Lower lobe of right lung (tissue), 2 donors: ENCODE measurements at regions not wholly inside any gene's neighbourhood (a gene's known extent, or its start where the extent isn't known, plus 50 kb on each side); places are given as distances from the start of the nearest gene placed in this dataset.

Source experiments
- ATAC-seq, 2 donors: fragments of 200-7000 bp; cut with Tn5 transposase; one replicate each; pipeline ENCODE4 v1.9.1; 2020 to 2022; ENCODE audit warnings: mild to moderate bottlenecking in 2 of 2, moderate library complexity in 2 of 2
- DNase-seq: peaks from one replicate; pipeline ENCODE4 v3.0.0-alpha.2; 2020
- H3K27ac ChIP-seq: fragments of 200-600 bp; one replicate; pipeline ENCODE4 v1.8.0; 2022
- H3K27me3 ChIP-seq: fragments of 200-600 bp; one replicate; pipeline ENCODE4 v1.8.0; 2022; ENCODE audit warnings: low read depth
- H3K36me3 ChIP-seq: fragments of 200-600 bp; one replicate; pipeline ENCODE4 v1.8.0; 2022; ENCODE audit warnings: mild to moderate bottlenecking
- H3K4me1 ChIP-seq: fragments of 200-600 bp; one replicate; pipeline ENCODE4 v1.8.0; 2022
- H3K4me3 ChIP-seq: fragments of 200-600 bp; one replicate; pipeline ENCODE4 v1.8.0; 2022; ENCODE audit warnings: mild to moderate bottlenecking
- H3K9me3 ChIP-seq: fragments of 200-600 bp; one replicate; pipeline ENCODE4 v1.8.0; 2022
- CTCF ChIP-seq: fragments of 200-600 bp; IDR thresholded peaks from one replicate; pipeline ENCODE4 v1.8.0; 2022; ENCODE audit warnings: antibody characterized with exemption, mild to moderate bottlenecking
- intact Hi-C: fragments of 100-400 bp; cut with DNase I; formaldehyde crosslinking; loops from one replicate; pipeline ENCODE4 v1.11.0; 2022
- donor health status: DM: no; HTN: yes; CAD: no; lungs with severe emphysema.

- intact Hi-C loops, result no loop called here
- Histone ChIP-seq H3K27me3 (no peaks in the 10 kb centered on the region), H3K4me1 (no peaks in the 10 kb centered on the region), H3K36me3 (no peaks in the 10 kb centered on the region), H3K9me3 (no peaks in the 10 kb centered on the region), H3K4me3 (no peak overlapping the region), H3K27ac (no peak overlapping the region)
- ATAC-seq, result no peak
- DNase-seq, result no peak
- no peak for TF ChIP-seq CTCF
Measured at GRCh38 chr13:54999399-54999907, 1970.8 kb downstream of the OLFM4 start.

GRCh38 chr13:55000043-55000442 is 1971.4 kb downstream of the OLFM4 start:
- intact Hi-C loops, result no loop called here

GRCh38 chr13:55000844-55001243 is 1972.2 kb downstream of the OLFM4 start:
- no peak for DNase-seq
- Histone ChIP-seq H3K27me3 (no peaks in the 10 kb centered on the region), H3K9me3 (no peaks in the 10 kb centered on the region)

More at GRCh38 chr13:55000043-55000442, 1971.4 kb downstream of the OLFM4 start:
- no peaks in the 10 kb centered on the region for H3K4me1 ChIP-seq
- H3K36me3 ChIP-seq, result no peaks in the 10 kb centered on the region
- no peaks in the 10 kb centered on the region for H3K27me3 ChIP-seq
- no peak for ATAC-seq
- no peaks in the 10 kb centered on the region for H3K9me3 ChIP-seq
- no peak overlapping the region for H3K27ac ChIP-seq
- no peak overlapping the region for H3K4me3 ChIP-seq
- TF ChIP-seq CTCF, result no peak
- no peak for DNase-seq

GRCh38 chr13:55001881-55002280 is 1973.3 kb downstream of the OLFM4 start:
- intact Hi-C loops, result no loop called here
- Histone ChIP-seq H3K36me3 (no peaks in the 10 kb centered on the region), H3K4me1 (no peaks in the 10 kb centered on the region), H3K4me3 (no peak overlapping the region), H3K9me3 (no peaks in the 10 kb centered on the region), H3K27me3 (no peaks in the 10 kb centered on the region), H3K27ac (no peak overlapping the region)
- ATAC-seq, result no peak
- no peak for DNase-seq
- no peak for TF ChIP-seq CTCF

More at GRCh38 chr13:55000844-55001243, 1972.2 kb downstream of the OLFM4 start:
- ATAC-seq, result no peak
- Histone ChIP-seq H3K4me1 (no peaks in the 10 kb centered on the region), H3K4me3 (no peak overlapping the region), H3K27ac (no peak overlapping the region), H3K36me3 (no peaks in the 10 kb centered on the region)
- no peak for TF ChIP-seq CTCF
- intact Hi-C loops, result no loop called here

GRCh38 chr13:55007681-55008080 is 1979.1 kb downstream of the OLFM4 start:
- H3K27me3 ChIP-seq, result no peaks in the 10 kb centered on the region
- TF ChIP-seq CTCF, result no peak
- ATAC-seq (no peak), DNase-seq (no peak)
- no peaks in the 10 kb centered on the region for H3K36me3 ChIP-seq
- H3K9me3 ChIP-seq, result no peaks in the 10 kb centered on the region
- no peak overlapping the region for H3K4me3 ChIP-seq
- intact Hi-C loops, result no loop called here
- H3K4me1 ChIP-seq, result no peaks in the 10 kb centered on the region
- H3K27ac ChIP-seq, result no peak overlapping the region

GRCh38 chr13:55013051-55013450 is 1984.4 kb downstream of the OLFM4 start:
- no peak for TF ChIP-seq CTCF
- Histone ChIP-seq H3K9me3 (no peaks in the 10 kb centered on the region), H3K4me1 (no peaks in the 10 kb centered on the region), H3K27ac (no peak overlapping the region), H3K36me3 (no peaks in the 10 kb centered on the region), H3K27me3 (no peaks in the 10 kb centered on the region), H3K4me3 (no peak overlapping the region)
- intact Hi-C loops, result no loop called here
- no peak for ATAC-seq
- DNase-seq, result no peak
